ENCODE measurements at regions not wholly inside any gene's neighbourhood (a gene's known extent, or its start where the extent isn't known, plus 50 kb on each side); places are given as distances from the start of the nearest gene placed in this dataset.

GRCh38 chr2:128638341-128639119 is 319.9 kb upstream of the HS6ST1 start:
- ChIA-PET CTCF (interaction anchor here (0.9 to 2.5 kb wide), 8 partner anchors 8 to 152 kb away, joined by 4 to 11 read pairs (median 4); no protein-coding TSS in a partner anchor), POLR2A (interaction anchor here (0.8 kb wide), 1 partner anchor 192 kb away, joined by 6 read pairs; no protein-coding TSS in a partner anchor)
- Mint-ChIP-seq H3K4me3 (no peak overlapping the region; the same call in 1 of the 2 replicates), H3K36me3 (no peaks in the 10 kb centered on the region), H3K27ac (peak overlapping the region; percentile 99), H3K27me3 (ENCODE audit: low read depth) (peaks cover 27% of the 10 kb centered on the region), H3K9me3 (no peaks in the 10 kb centered on the region), H3K4me1 (peaks cover 76% of the 10 kb centered on the region)
- ATAC-seq (peak; percentile 95), DNase-seq (ENCODE audit: low spot score) (peak; percentile 90)
- peak; percentile 44; the same call in 1 of the 2 replicates for TF ChIP-seq SP1 (CRISPR knock-in tag; conservative IDR thresholded peaks at IDR 0.05)
- TF ChIP-seq TEAD4 (CRISPR knock-in tag; IDR thresholded peaks at IDR 0.05) = peak; percentile 90
- no peak for TF ChIP-seq USF1 (CRISPR knock-in tag; IDR thresholded peaks at IDR 0.05)
- TF ChIP-seq FOXJ3 (CRISPR knock-in tag; IDR thresholded peaks at IDR 0.05; ENCODE audit: borderline replicate concordance) = no peak
- peak; percentile 67; the same call in 1 of the 2 replicates for TF ChIP-seq FOXK1 (CRISPR knock-in tag; IDR thresholded peaks at IDR 0.05)
- no peak for TF ChIP-seq ERG (CRISPR knock-in tag; IDR thresholded peaks at IDR 0.05)
- peak; percentile 97; the same call in 1 of the 2 replicates for TF ChIP-seq TEAD1 (CRISPR knock-in tag; IDR thresholded peaks at IDR 0.05)
- no peak for TF ChIP-seq RORB (CRISPR knock-in tag; IDR thresholded peaks at IDR 0.05)
- peak; percentile 62; the same call in 1 of the 2 replicates for TF ChIP-seq FOXP4 (CRISPR knock-in tag; IDR thresholded peaks at IDR 0.05)
- no peak for TF ChIP-seq JUN (CRISPR knock-in tag; IDR thresholded peaks at IDR 0.05)
- TF ChIP-seq ETV6 (CRISPR knock-in tag; IDR thresholded peaks at IDR 0.05) = peak; percentile 57; the same call in 1 of the 2 replicates
- TF ChIP-seq ZNF138 (CRISPR knock-in tag; conservative IDR thresholded peaks at IDR 0.05) = no peak

DNA sequence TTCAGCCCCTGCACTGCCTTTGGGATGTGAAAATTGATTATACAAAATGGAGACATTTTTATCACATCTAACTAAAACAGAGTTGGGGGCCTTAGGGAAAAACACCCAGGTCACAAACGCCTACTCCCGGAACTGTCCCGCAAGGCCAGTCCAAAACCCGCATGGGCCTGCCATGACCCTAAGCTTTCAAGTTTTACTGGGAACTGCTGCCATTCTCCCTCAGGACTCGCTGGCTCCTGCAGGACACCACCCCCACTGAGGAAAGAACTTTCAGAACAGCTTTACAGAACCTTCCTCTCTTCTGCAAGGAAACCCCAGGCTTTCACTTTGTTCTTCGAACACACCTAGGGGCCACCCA is 320.4 kb upstream of the HS6ST1 start:
- CTCF ChIA-PET = interaction anchor here (0.9 to 2.5 kb wide), 8 partner anchors 7 to 152 kb away, joined by 4 to 11 read pairs (median 4); no protein-coding TSS in a partner anchor
- Mint-ChIP-seq H3K27ac (peak overlapping the region; percentile 99), H3K4me1 (peaks cover 80% of the 10 kb centered on the region), H3K36me3 (no peaks in the 10 kb centered on the region), H3K4me3 (no peak overlapping the region), H3K27me3 (ENCODE audit: low read depth) (peaks cover 27% of the 10 kb centered on the region), H3K9me3 (no peaks in the 10 kb centered on the region)
- TF ChIP-seq JAZF1 (CRISPR knock-in tag; IDR thresholded peaks at IDR 0.05) (no peak), FOXP4 (CRISPR knock-in tag; IDR thresholded peaks at IDR 0.05) (no peak), STAT6 (CRISPR knock-in tag; conservative IDR thresholded peaks at IDR 0.05; ENCODE audit: low read depth) (no peak)
- TF ChIP-seq, protein P1, sequence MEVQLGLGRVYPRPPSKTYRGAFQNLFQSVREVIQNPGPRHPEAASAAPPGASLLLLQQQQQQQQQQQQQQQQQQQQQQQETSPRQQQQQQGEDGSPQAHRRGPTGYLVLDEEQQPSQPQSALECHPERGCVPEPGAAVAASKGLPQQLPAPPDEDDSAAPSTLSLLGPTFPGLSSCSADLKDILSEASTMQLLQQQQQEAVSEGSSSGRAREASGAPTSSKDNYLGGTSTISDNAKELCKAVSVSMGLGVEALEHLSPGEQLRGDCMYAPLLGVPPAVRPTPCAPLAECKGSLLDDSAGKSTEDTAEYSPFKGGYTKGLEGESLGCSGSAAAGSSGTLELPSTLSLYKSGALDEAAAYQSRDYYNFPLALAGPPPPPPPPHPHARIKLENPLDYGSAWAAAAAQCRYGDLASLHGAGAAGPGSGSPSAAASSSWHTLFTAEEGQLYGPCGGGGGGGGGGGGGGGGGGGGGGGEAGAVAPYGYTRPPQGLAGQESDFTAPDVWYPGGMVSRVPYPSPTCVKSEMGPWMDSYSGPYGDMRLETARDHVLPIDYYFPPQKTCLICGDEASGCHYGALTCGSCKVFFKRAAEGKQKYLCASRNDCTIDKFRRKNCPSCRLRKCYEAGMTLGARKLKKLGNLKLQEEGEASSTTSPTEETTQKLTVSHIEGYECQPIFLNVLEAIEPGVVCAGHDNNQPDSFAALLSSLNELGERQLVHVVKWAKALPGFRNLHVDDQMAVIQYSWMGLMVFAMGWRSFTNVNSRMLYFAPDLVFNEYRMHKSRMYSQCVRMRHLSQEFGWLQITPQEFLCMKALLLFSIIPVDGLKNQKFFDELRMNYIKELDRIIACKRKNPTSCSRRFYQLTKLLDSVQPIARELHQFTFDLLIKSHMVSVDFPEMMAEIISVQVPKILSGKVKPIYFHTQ (CRISPR knock-in tag; IDR thresholded peaks at IDR 0.05) = no peak
- TF ChIP-seq, protein P2, sequence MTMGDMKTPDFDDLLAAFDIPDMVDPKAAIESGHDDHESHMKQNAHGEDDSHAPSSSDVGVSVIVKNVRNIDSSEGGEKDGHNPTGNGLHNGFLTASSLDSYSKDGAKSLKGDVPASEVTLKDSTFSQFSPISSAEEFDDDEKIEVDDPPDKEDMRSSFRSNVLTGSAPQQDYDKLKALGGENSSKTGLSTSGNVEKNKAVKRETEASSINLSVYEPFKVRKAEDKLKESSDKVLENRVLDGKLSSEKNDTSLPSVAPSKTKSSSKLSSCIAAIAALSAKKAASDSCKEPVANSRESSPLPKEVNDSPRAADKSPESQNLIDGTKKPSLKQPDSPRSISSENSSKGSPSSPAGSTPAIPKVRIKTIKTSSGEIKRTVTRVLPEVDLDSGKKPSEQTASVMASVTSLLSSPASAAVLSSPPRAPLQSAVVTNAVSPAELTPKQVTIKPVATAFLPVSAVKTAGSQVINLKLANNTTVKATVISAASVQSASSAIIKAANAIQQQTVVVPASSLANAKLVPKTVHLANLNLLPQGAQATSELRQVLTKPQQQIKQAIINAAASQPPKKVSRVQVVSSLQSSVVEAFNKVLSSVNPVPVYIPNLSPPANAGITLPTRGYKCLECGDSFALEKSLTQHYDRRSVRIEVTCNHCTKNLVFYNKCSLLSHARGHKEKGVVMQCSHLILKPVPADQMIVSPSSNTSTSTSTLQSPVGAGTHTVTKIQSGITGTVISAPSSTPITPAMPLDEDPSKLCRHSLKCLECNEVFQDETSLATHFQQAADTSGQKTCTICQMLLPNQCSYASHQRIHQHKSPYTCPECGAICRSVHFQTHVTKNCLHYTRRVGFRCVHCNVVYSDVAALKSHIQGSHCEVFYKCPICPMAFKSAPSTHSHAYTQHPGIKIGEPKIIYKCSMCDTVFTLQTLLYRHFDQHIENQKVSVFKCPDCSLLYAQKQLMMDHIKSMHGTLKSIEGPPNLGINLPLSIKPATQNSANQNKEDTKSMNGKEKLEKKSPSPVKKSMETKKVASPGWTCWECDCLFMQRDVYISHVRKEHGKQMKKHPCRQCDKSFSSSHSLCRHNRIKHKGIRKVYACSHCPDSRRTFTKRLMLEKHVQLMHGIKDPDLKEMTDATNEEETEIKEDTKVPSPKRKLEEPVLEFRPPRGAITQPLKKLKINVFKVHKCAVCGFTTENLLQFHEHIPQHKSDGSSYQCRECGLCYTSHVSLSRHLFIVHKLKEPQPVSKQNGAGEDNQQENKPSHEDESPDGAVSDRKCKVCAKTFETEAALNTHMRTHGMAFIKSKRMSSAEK (CRISPR knock-in tag; IDR thresholded peaks at IDR 0.05; ENCODE audit: borderline replicate concordance) = peak; percentile 77; the same call in 1 of the 2 replicates
- no peak for DNase-seq (ENCODE audit: low spot score)
- POLR2A ChIA-PET = interaction anchor here (0.8 kb wide), 1 partner anchor 193 kb away, joined by 6 read pairs; no protein-coding TSS in a partner anchor
- peak; percentile 46 for ATAC-seq
